ENCODE measurements at regions not wholly inside any gene's neighbourhood (a gene's known extent, or its start where the extent isn't known, plus 50 kb on each side); places are given as distances from the start of the nearest gene placed in this dataset.

- TF ChIP-seq REST (IDR thresholded peaks at IDR 0.05; ENCODE audit: unreplicated experiment) (no peak), CTCF (conservative IDR thresholded peaks at IDR 0.05; ENCODE audit: low read depth in 2 of 2) (no peak), EZH2 (IDR thresholded peaks at IDR 0.05; ENCODE audit: low read depth, unreplicated experiment) (no peak)
Observed at GRCh38 chr7:89514970-89515369, 639.3 kb upstream of the STEAP1 start (continued).

- H3K27me3 Mint-ChIP-seq (ENCODE audit: insufficient read depth, low read depth, poor library complexity), result no peaks in the 10 kb centered on the region
- no peaks in the 10 kb centered on the region for H3K9me3 Mint-ChIP-seq
- ATAC-seq, result no peak
Observed at GRCh38 chr7:89517815-89518214, 636.5 kb upstream of the STEAP1 start.

More at GRCh38 chr7:89517815-89518214, 636.5 kb upstream of the STEAP1 start:
- Histone ChIP-seq H3K27ac (ENCODE audit: low read depth) (no peak overlapping the region), H2AFZ (no peak overlapping the region), H3K4me1 (ENCODE audit: insufficient read depth) (no peaks in the 10 kb centered on the region), H3K36me3 (ENCODE audit: insufficient read depth) (no peaks in the 10 kb centered on the region), H3K9me2 (ENCODE audit: insufficient read depth) (no peaks in the 10 kb centered on the region; the same call in 1 of the 2 replicates), H4K20me1 (replicated peaks; ENCODE audit: insufficient read depth) (no peaks in the 10 kb centered on the region), H3K79me2 (replicated peaks; ENCODE audit: insufficient read depth) (no peaks in the 10 kb centered on the region), H3K4me2 (no peak overlapping the region), H3F3A (replicated peaks; ENCODE audit: low read depth) (no peaks in the 10 kb centered on the region), H3K4me3 (no peak overlapping the region), H3K27me3 (ENCODE audit: insufficient read depth) (no peaks in the 10 kb centered on the region)
- H3K36me3 Mint-ChIP-seq (ENCODE audit: low read depth), result no peaks in the 10 kb centered on the region
- no peaks in the 10 kb centered on the region for H3K4me1 Mint-ChIP-seq
- H3K4me3 Mint-ChIP-seq, result no peak overlapping the region
- TF ChIP-seq EZH2 (IDR thresholded peaks at IDR 0.05; ENCODE audit: low read depth, unreplicated experiment), result no peak
- TF ChIP-seq ZNF462 (CRISPR knock-in tag; IDR thresholded peaks at IDR 0.05), result no peak
- TF ChIP-seq ZNF114 (CRISPR knock-in tag; IDR thresholded peaks at IDR 0.05), result no peak
- no peak for TF ChIP-seq STAT1 (IDR thresholded peaks at IDR 0.05; ENCODE audit: unreplicated experiment)
- no peak for TF ChIP-seq JUNB (IDR thresholded peaks at IDR 0.05; ENCODE audit: unreplicated experiment)
- DNase-seq (ENCODE audit: low spot score), result no peak
- no peak overlapping the region for H3K27ac Mint-ChIP-seq
